DMS53 treated with DMSO at 0.1 percent for 48 hours (cell line): ENCODE measurements at regions not wholly inside any gene's neighbourhood (a gene's known extent, or its start where the extent isn't known, plus 50 kb on each side); places are given as distances from the start of the nearest gene placed in this dataset.

Experiments
- DNase-seq: peaks from one replicate; lab custom pipeline; 2025; ENCODE audit not compliant: unreplicated experiment; lab: John Stamatoyannopoulos, UW

DNA sequence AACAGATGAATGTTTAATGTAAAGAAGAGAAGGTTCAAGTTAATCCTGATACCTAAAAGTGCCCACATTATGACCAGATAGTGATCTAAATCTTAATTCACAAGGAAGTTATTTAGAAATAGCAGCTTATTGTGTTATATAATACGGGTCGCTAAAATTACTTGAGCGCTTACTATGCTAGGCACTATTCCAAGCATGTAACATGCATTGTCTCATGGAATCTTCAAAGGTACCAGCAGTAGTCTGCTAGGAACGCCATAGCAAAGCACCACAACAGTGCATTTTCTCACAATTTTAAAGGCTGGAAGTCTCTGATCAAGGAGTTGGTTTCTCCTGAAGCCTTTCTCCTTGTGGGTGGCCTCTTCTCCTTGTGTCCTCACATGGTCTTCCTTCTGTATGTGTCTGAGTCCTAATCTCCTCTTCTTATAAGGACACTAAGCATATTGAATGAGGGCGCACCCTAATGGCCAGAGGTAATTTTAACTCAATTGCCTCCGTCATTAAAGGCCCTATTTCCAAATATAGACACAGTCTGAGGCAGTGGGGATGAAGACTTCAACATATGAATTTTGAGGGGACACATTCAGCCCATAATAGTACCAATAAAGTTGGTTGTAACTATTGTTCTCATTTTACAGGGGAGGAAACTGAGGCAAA, 118.4 kb downstream of the LRRC30 start:
- DNase-seq = no peak

DNA sequence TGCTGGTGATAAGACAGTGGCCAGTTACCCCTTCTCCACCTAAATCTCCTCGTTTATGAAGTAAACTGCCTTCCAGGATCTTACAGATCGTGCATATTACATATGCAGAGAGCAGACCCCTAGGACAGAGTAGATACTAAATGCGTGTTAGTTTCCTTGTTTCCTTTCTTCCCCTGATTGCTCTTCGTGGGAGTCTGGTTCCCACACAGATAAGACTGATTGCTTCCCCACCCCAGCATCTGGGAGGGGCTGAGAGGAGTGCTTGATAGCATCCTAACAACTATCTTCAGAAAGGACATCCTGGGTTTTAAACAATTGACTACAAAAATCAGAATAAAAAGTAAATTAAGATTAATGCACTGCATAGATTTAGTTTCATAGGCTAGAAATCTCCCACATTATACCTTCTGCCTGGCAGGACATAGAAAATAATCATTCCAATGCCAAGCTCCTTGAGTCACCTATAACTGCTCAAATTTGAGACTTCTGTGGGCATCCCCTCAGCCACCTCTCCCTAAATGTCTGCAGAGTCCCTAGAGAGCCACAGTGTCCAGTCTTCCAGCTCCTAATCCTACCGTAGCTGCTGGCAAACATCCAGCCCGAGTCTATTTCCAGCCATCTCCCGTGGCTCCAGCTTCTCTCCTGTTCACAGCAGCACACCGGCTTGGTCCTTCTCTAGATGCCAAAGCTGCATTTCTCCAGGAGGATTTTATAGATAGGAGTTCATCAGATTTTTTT, 128.3 kb downstream of the LRRC30 start:
- no peak for DNase-seq

DNA sequence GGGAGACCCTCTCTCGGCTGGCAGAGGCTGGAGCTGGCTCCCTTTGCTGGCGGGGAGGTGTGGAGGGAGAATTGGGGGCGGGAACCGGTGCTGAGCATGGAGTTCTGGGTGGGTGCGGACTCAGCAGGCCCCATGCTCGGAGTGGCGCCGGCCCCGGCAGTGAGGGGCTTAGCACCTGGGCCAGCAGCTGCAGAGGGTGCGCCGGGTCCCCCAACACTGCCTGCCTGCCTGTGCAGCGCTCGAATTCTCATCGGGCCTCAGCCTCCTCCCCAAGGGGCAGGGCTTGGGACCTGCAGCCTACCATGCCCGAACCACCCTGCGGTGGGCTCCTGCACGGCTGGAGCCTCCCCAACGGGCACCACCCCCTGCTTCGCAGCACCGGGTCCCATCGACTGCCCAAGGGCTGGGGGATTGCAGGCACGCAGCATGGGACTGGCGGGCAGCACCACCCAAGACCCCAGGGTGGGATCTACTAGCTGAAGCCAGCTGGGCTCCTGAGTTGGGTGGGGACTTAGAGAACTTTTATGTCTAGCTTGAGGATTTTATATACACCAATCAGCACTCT, 129.8 kb downstream of the LRRC30 start:
- no peak for DNase-seq

DNA sequence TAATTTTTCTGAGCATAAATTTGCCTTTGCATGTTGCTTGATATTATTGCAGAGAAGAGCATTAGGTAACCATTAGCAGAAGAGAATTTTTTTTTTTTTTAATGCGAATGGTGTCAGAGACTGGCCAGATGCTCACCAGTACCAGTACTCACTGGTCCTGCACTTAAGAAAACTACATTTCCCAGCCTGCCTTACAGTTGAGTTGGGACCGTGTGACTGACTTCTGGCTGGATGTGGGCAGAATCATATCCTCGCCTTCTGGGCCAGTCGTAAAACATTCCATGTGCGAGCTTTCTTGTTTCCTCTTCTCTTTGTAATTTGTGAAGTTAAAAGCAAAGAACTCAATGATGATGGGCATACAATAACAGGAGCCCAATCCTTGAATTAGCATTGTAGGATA, 132.4 kb downstream of the LRRC30 start:
- DNase-seq = no peak

DNA sequence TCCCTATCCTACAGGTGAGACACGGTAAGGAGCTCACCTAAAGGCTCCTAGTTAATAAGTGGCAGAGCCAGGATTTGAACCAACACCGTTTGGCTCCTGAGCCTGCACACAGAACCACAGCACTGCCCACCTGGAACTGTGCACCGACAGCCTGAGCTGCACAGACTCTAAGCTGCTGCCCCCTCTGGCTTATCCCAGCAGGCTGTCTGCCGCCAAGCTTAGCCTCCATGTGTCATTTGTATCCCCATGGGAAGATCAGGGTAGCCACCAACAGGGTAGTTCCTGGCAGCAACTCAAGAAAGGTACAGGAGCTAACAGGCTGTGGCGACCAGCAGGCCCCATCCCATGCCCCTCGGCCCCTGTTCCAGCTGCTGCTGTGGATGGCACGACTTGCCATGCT, 135.7 kb downstream of the LRRC30 start:
- no peak for DNase-seq

DNA sequence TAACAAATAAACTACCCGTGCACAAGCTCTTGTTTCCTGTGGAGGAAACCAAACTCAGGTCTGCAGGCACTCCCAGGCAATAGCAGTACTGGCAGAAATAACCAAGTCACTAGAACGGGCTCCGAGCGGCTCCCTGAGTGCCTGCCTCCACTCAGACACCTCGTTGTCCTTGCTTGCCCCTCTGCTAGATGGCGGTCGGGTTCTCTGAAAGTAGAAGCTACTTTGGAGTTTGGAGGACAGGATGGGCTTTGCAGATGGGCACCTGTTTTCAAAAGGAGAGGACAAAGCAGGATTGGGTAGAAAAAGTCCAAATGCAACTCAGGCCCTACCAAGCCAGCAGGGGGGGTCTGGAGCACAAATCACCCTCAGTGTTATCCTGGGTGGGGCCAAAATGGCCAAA, 136.4 kb downstream of the LRRC30 start:
- no peak for DNase-seq

DNA sequence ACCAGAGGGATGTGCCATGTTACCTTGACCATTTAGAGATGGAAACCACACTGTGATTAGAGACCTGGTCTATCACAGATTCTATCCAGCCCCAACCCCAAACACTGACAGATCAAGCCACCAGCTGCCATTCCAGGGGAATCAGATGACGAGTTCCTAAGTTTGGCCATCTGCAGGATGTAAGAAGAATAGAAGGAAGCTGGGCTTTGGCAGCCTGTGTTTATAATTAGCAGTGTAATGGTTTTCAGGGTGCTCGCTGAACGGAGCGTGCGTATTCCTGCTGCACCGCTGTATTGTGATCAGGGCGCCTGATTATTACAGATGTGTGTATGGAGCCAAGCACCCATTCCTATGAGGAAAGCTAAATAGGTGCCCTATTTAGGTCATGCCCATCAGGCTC, 138.1 kb downstream of the LRRC30 start:
- no peak for DNase-seq

DNA sequence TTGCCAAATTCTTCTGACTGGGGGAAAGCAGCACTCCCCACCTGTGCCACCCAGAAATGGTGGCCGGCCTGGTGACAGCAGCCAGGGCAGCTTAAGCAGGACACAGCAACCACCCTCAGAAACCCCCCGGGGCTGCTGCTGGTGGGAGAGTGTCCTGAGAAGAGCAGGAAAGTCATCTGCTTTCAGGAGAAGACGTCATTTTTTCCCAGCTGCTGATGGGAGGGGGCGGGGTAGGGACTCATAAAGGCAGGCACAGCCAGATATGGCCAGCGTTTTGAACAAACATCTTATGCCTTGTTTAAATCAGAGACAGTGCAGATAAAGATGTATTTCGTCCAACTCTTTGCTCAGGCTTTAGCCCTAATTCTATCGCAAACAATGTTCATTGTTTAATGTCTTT, 139.5 kb downstream of the LRRC30 start:
- DNase-seq = no peak

DNA sequence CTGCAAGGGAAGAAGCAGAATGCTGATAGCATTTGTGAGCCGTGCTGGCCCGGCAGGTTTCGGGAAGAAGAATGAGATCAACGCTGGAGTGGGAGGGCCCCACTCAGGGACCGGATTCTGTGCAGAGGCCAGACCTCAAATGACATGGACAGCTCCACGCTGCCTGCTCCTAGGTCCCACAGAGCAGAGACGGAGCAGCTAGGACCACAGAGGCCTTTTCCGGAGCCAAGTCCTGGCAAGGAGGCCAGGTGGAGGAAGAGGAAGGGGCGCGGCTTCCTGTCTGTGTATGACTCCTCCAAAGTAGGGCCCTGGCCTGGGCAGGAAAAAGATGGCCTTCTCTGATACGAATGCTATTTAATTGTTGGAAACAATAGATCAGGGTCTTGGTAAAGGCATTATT, 139.9 kb downstream of the LRRC30 start:
- DNase-seq = no peak

DNA sequence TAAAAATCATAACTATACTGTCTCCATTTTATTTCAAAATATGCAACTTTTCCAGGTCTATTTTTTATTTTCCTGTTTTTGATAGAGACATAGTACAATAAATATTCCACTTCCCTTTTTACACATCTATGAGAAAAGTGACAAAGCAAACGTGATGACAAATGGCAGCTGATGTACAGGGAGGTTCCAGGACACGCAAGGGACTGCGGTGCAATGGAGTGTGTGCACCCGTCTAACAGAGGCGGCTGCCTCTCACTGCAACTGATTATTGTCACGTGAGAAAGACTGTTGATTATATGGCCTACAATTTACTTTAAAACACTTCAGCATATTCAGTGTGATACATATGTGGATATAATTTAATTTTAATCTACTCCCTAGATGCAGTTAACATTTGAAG, 142.6 kb downstream of the LRRC30 start:
- no peak for DNase-seq

DNA sequence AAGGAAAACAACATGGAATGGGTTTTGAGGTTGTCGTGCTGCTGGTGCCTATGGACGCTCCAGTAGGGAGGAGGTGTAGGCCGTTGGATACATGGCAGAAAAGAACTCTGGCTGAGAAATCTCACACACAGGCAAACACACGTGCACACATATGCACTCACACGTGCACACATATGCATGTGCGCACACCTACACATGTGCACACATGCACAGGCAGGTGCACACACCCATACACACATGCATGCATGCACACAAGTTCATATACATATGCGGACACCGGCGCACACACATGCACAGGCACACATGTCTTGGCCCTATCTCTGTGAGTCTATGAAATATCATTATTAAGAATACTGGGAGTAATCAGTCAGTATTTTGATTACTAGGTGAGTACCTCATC, 150.4 kb downstream of the LRRC30 start:
- DNase-seq = no peak

DNA sequence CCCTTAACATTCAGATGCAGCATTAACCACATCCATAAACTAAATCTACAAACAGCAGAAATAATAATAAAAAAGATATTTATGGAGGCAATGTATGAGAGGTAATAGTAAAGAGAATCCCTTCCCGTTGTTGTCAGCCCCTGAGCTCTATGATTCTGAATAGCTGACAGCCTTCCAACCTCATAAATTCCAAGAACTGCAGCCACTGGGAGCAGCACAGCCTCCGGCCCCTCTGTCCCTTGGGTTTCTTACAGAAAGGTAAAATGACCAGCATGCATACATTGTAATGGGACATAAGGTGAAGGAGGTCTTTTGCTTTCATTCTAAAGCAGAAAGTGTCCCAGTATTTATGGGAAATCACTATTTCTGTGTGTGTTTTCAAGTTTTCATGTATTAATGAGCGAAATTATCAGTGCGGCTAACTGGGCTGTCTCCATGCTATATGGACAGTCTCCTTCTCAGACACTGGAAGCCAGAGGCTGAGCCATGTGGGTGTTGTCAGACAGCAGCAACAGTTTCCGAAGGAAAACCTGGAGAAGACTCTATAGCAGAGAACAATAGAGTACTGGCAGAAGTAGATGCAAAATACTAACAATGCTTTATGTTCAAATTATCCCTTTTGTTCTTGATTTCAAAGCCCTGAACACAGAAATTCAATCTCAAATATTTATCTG, 151.6 kb downstream of the LRRC30 start:
- DNase-seq = no peak

DNA sequence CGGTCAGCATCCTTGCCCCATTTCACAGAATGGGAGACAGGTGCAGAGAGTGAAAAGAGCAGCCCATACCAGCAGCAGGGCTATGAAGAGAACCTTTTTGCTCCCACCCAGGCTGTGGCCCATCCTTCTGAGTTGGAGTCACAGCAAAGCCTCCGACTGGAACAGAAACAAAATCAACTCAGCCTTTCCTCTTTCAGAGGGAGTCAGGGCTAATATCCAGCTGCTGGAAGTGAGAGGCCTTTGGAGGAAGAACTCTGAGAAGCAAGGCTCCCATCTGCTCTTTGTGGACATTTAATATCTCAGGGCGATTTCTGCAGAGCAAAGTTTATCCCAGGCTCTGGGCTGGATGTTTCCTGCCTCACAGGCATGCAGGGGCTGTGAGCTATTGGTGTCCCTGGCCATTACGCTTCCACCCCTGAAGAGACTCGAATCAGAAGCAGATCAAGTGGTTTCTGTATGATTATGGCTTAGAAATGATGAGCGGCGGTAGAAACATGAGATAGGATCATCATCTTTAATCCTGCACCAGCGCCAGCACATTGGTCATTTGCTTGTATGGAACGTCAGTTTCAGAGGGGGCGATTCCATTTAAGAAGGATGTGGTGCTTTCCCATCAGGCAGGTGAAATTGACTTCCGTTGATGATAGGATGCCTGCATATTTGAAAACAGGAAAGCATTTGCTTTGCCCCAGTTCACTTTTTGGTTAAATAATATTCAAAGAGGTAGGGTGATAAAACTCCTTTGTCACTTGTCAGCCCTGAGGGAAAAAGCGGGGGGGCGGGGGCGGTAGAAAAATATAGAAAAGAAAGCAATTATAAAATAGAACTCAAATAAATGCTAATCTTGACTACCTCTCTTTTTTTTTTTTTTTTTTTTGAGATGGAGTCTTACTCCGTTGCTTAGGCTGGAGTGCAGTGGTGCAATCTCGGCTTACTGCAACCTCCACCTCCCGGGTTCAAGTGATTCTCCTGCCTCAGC, 152.4 kb downstream of the LRRC30 start:
- DNase-seq = no peak

DNA sequence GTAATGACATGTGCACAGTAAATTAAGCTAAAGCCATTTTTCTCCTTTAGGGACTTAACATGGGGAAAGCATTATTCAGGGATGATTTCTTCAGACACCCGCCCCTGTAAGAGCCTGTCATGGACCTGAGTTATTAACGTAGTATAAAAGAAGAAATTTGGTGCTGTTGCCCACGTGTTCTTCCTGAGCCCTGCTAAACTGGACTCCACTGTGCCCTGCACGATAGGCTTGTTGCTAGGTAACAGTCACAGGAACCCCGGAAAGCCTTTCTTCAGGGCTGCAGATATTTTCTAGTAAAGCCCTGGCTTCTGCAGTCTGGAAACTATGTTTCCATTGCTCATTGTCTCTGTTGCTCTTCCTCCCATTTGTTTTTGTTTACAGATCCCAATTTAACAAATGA, 157.9 kb downstream of the LRRC30 start:
- no peak for DNase-seq

DNA sequence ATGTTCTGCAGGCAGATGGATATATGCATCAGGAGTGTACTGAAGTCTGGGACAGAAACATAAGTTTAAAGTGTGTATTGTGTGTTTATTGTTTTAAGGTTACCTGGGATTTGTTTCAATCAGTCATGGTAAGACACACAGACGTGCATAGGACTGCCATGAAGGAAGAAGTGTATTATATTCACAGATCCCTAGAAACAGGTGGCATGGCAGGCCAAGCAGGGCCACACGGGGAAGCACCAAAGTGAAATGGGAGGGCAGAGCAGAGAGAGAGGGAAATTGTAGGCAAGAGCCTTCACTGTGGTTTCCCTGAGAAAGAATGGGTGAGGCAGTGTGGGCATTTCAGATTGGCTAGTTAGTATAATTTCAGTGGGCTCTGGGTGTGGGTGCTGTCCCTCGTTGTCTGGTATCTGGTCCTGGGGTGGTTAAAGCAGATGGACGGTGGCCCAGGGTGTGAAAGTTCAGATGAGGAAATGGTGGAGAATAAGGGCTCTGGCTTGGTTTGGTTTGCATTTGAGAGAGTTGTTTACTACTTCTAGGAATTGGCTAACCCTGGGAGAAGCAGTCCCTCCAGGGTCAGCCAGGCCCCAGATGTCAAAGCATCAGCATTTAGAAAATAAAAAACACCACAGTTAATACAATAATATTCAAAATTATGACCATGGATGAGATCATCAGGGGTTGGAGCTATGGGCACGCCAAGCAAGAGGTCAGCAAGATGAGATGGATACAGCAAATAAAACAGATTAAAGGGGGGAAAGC, 160.0 kb downstream of the LRRC30 start:
- no peak for DNase-seq

DNA sequence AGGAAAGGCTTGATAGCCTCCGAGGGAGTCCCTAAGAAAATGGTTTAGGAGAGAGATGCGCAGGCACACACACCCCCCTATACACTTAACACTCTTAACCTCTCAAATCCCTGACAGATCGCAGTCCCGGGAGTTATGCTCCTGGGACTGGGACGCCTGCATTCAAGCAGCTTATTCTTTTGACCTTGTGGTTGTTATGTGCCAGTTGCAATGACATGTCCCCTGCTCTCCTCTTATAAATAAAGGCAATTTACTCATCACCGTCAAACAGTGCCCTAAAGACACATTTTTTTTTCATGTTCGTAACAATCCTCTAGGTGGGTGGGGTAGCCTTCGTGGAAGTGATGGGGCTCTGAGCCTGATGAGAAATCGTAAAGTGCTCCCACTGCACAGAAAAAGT, 162.2 kb downstream of the LRRC30 start:
- no peak for DNase-seq

DNA sequence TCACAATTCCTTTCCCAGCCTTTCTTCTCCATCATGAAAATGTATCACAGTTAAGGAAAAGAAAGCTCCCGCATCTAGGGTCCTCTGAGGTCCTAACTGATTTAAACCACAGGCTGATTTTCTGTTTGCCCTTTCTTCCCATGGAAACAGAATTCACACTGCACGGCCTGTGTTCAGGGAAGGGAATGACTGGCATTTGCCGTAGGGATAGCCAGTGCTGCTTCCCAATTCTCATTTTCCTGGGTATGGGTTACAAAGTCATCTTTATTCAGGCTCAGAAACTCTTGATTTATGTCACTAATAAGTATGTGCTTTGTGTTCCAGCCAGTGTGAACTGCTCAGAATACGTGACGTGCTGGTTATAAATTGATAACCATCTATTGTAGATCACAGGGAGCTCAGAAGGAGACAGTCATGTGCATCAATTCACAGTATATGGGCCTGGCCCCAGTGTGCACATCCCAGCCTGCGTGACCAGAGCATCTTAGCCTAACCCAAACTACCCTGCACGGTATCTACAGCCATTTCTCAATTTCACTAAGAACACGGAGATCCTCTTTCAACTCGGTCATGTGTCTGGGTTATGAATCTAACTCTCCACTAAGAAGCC, 163.3 kb downstream of the LRRC30 start:
- no peak for DNase-seq

DNA sequence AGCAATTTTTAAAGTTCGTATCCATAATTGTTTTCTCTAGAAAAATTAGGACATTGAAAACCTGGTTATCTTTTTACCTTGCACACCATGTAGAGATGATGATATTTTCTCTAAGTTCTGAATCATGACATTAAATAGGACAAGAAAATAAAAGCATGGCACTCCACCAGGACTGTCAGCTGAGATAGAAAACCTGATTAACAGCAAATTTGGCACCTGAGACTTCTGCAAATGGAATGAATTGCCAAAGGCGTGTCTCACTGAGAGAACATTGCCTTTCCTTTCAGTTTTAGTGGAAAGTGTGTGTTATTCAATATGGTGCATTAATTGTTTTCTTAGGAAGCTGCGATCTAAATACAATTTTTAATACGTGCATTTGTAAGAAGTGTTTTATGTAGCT, 164.7 kb downstream of the LRRC30 start:
- no peak for DNase-seq

DNA sequence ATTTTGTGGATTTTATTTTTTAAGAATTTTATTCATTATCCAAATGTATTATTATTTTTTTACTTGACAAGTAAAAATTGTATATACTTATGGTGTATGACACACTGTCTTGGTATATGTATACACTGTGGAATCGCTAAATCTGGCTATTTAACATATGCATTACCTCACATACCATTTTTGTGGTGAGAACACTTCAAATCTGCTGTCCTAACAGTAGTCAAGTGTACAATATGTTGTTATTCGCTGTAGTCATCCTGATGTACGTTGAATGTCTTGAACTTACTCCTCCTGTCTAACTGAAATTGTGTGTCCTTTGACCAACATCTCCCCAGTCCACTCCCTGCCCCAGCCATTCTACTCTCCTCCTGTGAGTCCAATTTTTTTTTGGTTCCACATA, 153.2 kb upstream of the PTPRM start:
- DNase-seq = no peak

DNA sequence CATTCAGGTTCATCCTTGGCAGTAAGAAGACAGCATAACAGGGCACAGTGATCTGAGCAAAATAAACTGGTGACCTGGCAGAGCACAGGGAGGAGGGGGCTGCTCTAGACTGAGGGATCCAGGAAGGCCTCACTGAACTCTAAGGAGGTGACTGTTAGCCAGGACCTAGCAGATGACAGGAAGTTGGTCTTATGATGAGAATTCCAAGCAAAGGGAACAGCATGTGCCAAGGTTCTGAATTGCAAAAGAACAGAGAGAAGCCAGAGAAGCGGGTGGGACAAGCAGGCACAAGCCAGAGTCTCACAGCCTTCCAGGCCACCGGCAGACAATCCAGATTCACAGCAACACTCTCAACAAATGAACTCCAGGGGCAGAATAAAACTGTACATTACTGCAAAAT, 152.7 kb upstream of the PTPRM start:
- no peak for DNase-seq
